ENCODE measurements at regions not wholly inside any gene's neighbourhood (a gene's known extent, or its start where the extent isn't known, plus 50 kb on each side); places are given as distances from the start of the nearest gene placed in this dataset.

DNA sequence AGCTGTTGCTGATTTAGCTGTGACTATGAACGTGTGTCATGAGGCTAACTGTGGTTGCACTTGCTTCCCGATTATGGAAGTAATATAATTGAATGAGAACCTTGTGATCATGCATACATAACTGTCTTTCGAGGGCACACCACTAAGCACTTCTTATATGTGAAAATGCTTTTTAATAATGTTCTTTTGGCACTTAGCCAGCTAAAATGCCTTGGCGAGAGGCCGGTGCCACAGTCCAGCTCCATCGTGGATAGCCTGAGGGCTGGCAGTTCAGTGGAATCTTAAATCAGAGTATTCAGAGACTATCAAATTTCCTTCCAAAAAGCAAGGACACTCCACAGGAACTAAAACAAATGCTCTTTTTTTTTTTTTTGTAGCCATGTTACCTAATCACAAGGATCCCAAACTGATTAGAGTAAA lies 161.6 kb upstream of the FRMD4B start:
- H3K4me3 ChIP-seq (IDR thresholded peaks at IDR 0.05; ENCODE audit: insufficient read depth, low read depth, low read length) = no peak overlapping the region
- no peak overlapping the region for H3K4me2 ChIP-seq
- TF ChIP-seq, protein P1, sequence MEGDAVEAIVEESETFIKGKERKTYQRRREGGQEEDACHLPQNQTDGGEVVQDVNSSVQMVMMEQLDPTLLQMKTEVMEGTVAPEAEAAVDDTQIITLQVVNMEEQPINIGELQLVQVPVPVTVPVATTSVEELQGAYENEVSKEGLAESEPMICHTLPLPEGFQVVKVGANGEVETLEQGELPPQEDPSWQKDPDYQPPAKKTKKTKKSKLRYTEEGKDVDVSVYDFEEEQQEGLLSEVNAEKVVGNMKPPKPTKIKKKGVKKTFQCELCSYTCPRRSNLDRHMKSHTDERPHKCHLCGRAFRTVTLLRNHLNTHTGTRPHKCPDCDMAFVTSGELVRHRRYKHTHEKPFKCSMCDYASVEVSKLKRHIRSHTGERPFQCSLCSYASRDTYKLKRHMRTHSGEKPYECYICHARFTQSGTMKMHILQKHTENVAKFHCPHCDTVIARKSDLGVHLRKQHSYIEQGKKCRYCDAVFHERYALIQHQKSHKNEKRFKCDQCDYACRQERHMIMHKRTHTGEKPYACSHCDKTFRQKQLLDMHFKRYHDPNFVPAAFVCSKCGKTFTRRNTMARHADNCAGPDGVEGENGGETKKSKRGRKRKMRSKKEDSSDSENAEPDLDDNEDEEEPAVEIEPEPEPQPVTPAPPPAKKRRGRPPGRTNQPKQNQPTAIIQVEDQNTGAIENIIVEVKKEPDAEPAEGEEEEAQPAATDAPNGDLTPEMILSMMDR (conservative IDR thresholded peaks at IDR 0.05; ENCODE audit: low read depth, low read length) = no peak
- H3K27ac ChIP-seq = no peak overlapping the region
- H3K9ac ChIP-seq = no peak overlapping the region
- no peak overlapping the region for H2AFZ ChIP-seq (ENCODE audit: low read depth)
- no peaks in the 10 kb centered on the region for H3K79me2 ChIP-seq (ENCODE audit: insufficient read depth, low read depth)
- no peaks in the 10 kb centered on the region for H4K20me1 ChIP-seq (ENCODE audit: insufficient read depth)
- no peaks in the 10 kb centered on the region for H3K27me3 ChIP-seq (ENCODE audit: insufficient read depth, low read depth)
- H3K4me1 ChIP-seq (ENCODE audit: low read depth, poor library complexity, severe bottlenecking) = no peaks in the 10 kb centered on the region
- H3K36me3 ChIP-seq (ENCODE audit: insufficient read depth) = no peaks in the 10 kb centered on the region

DNA sequence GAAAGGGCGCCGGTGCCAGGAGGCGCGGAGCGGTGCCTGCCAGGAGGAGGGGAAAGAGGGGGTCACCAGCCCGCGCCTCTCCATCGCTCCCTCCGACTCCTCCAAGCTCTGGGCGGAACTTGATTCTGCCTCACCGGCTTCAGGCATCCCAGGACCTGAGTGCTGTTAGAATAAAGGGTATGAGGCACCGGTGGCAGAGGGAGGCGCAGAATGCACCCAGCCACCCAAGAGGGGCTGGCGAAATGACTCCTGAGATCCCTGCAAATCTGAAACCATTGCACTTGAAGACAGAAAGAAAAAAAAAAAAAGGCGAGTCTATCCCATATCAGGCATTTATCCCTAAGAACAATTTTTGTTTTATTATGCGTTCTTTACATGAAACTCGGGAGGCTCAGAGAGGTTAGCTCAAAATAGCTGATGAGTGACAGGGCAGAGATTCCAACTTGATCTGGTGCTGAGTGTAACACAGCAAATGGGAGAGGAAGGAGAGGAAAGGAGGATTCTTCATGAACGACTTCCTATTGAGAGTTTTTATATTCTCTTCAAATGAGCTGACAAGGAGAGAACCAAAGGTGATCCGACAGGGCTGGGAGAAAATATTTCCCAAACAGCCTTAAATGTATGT lies 157.0 kb upstream of the FRMD4B start:
- Histone ChIP-seq H3K4me1 (ENCODE audit: low read depth, poor library complexity, severe bottlenecking) (no peaks in the 10 kb centered on the region), H3K4me2 (no peak overlapping the region), H3K79me2 (ENCODE audit: insufficient read depth, low read depth) (no peaks in the 10 kb centered on the region), H3K36me3 (ENCODE audit: insufficient read depth) (no peaks in the 10 kb centered on the region), H2AFZ (ENCODE audit: low read depth) (no peak overlapping the region), H3K9ac (no peak overlapping the region), H3K27me3 (ENCODE audit: insufficient read depth, low read depth) (no peaks in the 10 kb centered on the region), H3K27ac (no peak overlapping the region), H3K4me3 (IDR thresholded peaks at IDR 0.05; ENCODE audit: insufficient read depth, low read depth, low read length) (no peak overlapping the region), H4K20me1 (ENCODE audit: insufficient read depth) (no peaks in the 10 kb centered on the region)
- TF ChIP-seq, protein P1 (conservative IDR thresholded peaks at IDR 0.05; ENCODE audit: low read depth, low read length) = no peak

DNA sequence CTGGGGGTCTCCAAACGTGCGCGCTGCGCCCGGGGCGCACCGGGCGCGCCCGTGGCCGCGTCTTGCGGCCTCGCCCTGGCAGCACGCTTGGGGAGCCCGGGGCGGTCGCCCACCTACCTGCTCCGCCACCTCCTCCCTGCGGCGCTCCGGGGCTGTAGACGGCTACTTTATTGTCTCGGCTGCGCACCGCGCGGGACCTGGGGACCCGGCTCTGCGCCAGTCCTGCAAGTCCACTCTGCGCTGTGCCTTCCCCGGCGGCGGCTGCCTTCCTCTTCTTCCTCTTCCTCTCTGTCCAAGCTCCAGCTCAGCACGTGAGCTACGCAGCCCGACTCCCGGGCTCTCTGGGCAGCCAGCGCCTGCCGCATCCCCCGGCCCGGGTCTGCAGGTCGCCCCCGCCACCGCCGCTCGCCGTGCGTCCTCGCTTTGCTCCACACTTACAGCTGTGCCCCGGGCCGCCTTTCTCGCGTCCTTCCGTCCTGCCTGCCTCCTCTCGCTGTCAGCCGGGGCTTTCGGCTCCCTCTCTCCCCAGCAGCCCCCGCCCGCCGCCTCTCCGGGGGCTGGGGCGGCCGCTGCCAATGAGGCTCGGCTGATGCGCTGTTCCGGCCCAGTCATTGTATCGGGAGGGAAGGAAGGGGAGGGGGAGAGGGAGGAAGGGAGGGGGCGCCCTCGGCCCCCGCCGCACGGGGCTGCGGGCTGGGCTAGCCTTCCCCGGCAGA lies 156.4 kb upstream of the FRMD4B start:
- H3K4me3 ChIP-seq (IDR thresholded peaks at IDR 0.05; ENCODE audit: insufficient read depth, low read depth, low read length) = no peak overlapping the region
- no peak overlapping the region for H3K9ac ChIP-seq
- no peaks in the 10 kb centered on the region for H4K20me1 ChIP-seq (ENCODE audit: insufficient read depth)
- H3K79me2 ChIP-seq (ENCODE audit: insufficient read depth, low read depth) = no peaks in the 10 kb centered on the region
- H3K27me3 ChIP-seq (ENCODE audit: insufficient read depth, low read depth) = no peaks in the 10 kb centered on the region
- no peaks in the 10 kb centered on the region for H3K4me1 ChIP-seq (ENCODE audit: low read depth, poor library complexity, severe bottlenecking)
- H3K36me3 ChIP-seq (ENCODE audit: insufficient read depth) = no peaks in the 10 kb centered on the region
- TF ChIP-seq, protein P1 (conservative IDR thresholded peaks at IDR 0.05; ENCODE audit: low read depth, low read length) = no peak
- no peak overlapping the region for H2AFZ ChIP-seq (ENCODE audit: low read depth)
- H3K27ac ChIP-seq = no peak overlapping the region
- no peak overlapping the region for H3K4me2 ChIP-seq

DNA sequence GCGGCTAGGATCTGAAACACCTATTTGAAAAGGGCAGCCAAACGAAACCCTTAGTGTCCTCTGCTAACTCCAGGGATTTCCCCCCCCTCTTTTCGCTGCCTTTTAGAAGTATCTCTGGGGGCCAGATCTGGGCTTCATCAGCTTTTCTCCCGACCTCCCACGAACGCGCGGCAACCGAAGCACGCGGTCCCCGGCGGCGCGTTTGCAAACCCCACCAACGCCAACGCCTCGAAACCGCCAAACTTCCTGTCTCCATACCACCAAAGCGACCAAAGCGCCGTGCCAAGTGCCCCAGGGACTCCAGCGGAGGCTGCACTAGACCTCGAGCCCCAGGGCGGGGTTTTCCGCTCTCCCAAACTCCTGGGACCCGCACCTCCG lies 155.8 kb upstream of the FRMD4B start:
- Histone ChIP-seq H3K27me3 (ENCODE audit: insufficient read depth, low read depth) (no peaks in the 10 kb centered on the region), H3K9ac (no peak overlapping the region), H3K4me2 (no peak overlapping the region)

More for the DNA sequence above, 155.8 kb upstream of the FRMD4B start:
- Histone ChIP-seq H3K79me2 (ENCODE audit: insufficient read depth, low read depth) (no peaks in the 10 kb centered on the region), H2AFZ (ENCODE audit: low read depth) (no peak overlapping the region), H3K36me3 (ENCODE audit: insufficient read depth) (no peaks in the 10 kb centered on the region), H3K27ac (no peak overlapping the region), H3K4me3 (IDR thresholded peaks at IDR 0.05; ENCODE audit: insufficient read depth, low read depth, low read length) (no peak overlapping the region), H3K4me1 (ENCODE audit: low read depth, poor library complexity, severe bottlenecking) (no peaks in the 10 kb centered on the region), H4K20me1 (ENCODE audit: insufficient read depth) (no peaks in the 10 kb centered on the region)
- TF ChIP-seq, protein P1 (conservative IDR thresholded peaks at IDR 0.05; ENCODE audit: low read depth, low read length) = no peak

All from KMS-11 (cell line).